Lower leg skin (tissue), 3 donors: ENCODE measurements at regions not wholly inside any gene's neighbourhood (a gene's known extent, or its start where the extent isn't known, plus 50 kb on each side); places are given as distances from the start of the nearest gene placed in this dataset.

Experiments
- POLR2A ChIP-seq, 2 donors: fragments of 450-650 bp; IDR thresholded peaks; one replicate each; pipeline ENCODE4 v1.6.1; 2016 to 2017; ENCODE audit warnings: antibody characterized with exemption in 2 of 2, mild to moderate bottlenecking in 1 of 2, moderate library complexity in 1 of 2
- TF ChIP-seq, protein P1 (sequence below), 3 donors: fragments of 450-650 bp; IDR thresholded peaks; one replicate each; pipeline ENCODE4 v1.5.1; 2016; ENCODE audit warnings: antibody characterized with exemption in 3 of 3, mild to moderate bottlenecking in 3 of 3, moderate library complexity in 2 of 3

- TF ChIP-seq POLR2A (IDR thresholded peaks at IDR 0.05): no peak
- TF ChIP-seq, protein P1, sequence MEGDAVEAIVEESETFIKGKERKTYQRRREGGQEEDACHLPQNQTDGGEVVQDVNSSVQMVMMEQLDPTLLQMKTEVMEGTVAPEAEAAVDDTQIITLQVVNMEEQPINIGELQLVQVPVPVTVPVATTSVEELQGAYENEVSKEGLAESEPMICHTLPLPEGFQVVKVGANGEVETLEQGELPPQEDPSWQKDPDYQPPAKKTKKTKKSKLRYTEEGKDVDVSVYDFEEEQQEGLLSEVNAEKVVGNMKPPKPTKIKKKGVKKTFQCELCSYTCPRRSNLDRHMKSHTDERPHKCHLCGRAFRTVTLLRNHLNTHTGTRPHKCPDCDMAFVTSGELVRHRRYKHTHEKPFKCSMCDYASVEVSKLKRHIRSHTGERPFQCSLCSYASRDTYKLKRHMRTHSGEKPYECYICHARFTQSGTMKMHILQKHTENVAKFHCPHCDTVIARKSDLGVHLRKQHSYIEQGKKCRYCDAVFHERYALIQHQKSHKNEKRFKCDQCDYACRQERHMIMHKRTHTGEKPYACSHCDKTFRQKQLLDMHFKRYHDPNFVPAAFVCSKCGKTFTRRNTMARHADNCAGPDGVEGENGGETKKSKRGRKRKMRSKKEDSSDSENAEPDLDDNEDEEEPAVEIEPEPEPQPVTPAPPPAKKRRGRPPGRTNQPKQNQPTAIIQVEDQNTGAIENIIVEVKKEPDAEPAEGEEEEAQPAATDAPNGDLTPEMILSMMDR (IDR thresholded peaks at IDR 0.05): no peak
Observed at GRCh38 chr20:57027777-57028176, 238.7 kb downstream of the BMP7 start.
